HUES6 (cell line): ENCODE measurements at regions not wholly inside any gene's neighbourhood (a gene's known extent, or its start where the extent isn't known, plus 50 kb on each side); places are given as distances from the start of the nearest gene placed in this dataset.

Experiments used
- H3K27ac ChIP-seq: 2 replicates; pipeline ENCODE4 v1.7.0; 2013; ENCODE audit warnings: low read depth, mild to moderate bottlenecking, low read length, inconsistent platforms
- H3K27me3 ChIP-seq: 2 replicates; pipeline ENCODE4 v1.6.1; 2013; ENCODE audit warnings: low read length; ENCODE audit not compliant: control insufficient read depth, insufficient read depth
- H3K36me3 ChIP-seq: 2 replicates; pipeline ENCODE4 v1.6.1; 2013; ENCODE audit warnings: low read length; ENCODE audit not compliant: control insufficient read depth, insufficient read depth
- H3K4me1 ChIP-seq: 2 replicates; pipeline ENCODE4 v1.6.1; 2013; ENCODE audit warnings: low read length; ENCODE audit not compliant: control insufficient read depth, insufficient read depth
- H3K4me3 ChIP-seq: 2 replicates; pipeline ENCODE4 v1.5.1; 2013; ENCODE audit warnings: low read depth, low read length
- H3K9ac ChIP-seq: one replicate; pipeline ENCODE4 v1.6.1; 2013; ENCODE audit warnings: mild to moderate bottlenecking, low read length
- H3K9me3 ChIP-seq: 2 replicates; pipeline ENCODE4 v1.6.1; 2013; ENCODE audit warnings: low read depth, low read length; ENCODE audit not compliant: control insufficient read depth, insufficient read depth

DNA sequence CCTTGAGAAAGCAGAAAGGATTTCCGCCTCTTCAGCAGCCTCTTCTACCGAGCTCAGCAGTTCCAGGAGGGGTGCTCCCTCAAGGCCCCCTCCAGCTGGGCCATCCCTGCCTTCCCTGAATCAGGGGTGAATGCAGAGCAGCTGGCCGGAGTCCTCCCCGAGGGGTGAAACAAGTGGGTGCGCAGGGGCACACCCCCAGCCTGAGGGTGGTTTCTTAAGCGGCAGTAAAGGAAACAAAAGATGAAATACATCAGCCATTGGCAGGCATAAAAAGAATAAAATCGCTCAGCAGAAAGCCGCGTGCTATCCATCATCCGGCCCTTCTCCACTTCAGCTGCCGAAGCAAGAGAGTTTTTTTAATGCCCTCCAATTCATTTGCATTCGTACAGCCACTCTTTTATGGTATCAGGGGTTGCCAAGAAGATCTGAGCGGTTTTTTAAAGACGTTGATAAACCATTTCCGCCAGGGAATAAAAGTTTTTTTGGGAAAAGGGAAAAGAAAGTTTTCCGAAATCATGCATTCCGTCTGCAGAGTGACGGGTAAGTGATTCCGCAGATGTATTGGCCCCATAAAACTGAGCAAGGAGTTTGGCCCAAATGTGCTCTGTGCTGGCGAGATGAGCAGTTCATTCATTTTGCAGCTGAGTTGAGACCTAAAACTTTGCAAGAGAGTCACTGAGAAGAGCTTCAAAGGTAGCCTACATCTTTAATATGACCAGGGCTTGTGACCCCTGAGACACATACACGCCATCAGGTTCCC, 73.7 kb upstream of the ZC3H12A start:
- Histone ChIP-seq H3K4me3 (no peak overlapping the region), H3K9ac (no peak overlapping the region), H3K27ac (no peak overlapping the region), H3K4me1 (no peaks in the 10 kb centered on the region), H3K36me3 (no peaks in the 10 kb centered on the region), H3K27me3 (peaks cover 2% of the 10 kb centered on the region; the same call in 1 of the 2 replicates), H3K9me3 (no peaks in the 10 kb centered on the region)

DNA sequence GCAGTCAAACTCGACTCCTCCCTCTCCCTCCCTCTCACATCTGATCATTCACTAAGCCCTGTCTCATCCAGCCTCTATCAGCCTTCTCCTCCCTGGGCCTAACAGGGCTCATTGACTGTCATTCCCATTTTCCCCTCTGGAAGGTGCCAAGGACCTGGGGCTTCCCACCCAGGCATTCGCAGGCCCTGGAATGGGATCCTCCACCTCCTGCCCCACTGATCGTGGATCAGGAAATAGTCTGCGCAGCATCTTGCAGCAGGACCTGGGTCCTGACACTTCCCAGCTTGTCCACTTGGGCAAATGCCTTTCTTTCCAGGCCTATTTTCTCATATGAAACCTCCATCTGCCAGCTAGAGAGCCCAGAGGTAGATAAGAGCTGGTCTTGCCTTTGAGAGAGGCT, 71.2 kb upstream of the ZC3H12A start:
- Histone ChIP-seq H3K36me3 (no peaks in the 10 kb centered on the region), H3K4me3 (no peak overlapping the region)

DNA sequence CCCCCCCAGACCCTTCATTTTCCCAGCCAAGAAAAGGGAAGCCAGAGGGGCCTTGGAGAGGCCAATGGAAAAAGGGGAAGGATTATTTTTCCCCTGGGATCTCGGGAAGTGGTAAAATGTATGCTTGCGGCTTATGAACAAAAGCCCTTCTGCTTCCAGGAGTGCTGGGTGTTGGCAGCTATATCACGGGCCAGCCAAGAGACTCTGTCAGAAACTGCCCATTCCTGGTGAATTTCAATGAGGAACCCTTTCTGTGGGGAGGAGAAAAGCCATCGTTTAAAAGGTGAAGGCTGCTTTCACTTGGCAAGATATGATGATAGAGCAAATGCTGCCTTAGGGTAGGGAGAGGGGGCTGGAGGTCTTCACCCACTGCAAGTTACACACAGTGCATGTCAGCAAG, 69.7 kb upstream of the ZC3H12A start:
- no peaks in the 10 kb centered on the region for H3K36me3 ChIP-seq
- H3K9me3 ChIP-seq: no peaks in the 10 kb centered on the region
- no peak overlapping the region for H3K4me3 ChIP-seq
- H3K4me1 ChIP-seq: no peaks in the 10 kb centered on the region
- no peak overlapping the region for H3K9ac ChIP-seq
- H3K27ac ChIP-seq: no peak overlapping the region
- peaks cover 8% of the 10 kb centered on the region; the same call in 1 of the 2 replicates for H3K27me3 ChIP-seq

More for the DNA sequence above, 71.2 kb upstream of the ZC3H12A start:
- no peak overlapping the region for H3K9ac ChIP-seq
- no peak overlapping the region for H3K27ac ChIP-seq
- no peaks in the 10 kb centered on the region for H3K9me3 ChIP-seq
- H3K27me3 ChIP-seq: peaks cover 8% of the 10 kb centered on the region; the same call in 1 of the 2 replicates
- H3K4me1 ChIP-seq: no peaks in the 10 kb centered on the region

DNA sequence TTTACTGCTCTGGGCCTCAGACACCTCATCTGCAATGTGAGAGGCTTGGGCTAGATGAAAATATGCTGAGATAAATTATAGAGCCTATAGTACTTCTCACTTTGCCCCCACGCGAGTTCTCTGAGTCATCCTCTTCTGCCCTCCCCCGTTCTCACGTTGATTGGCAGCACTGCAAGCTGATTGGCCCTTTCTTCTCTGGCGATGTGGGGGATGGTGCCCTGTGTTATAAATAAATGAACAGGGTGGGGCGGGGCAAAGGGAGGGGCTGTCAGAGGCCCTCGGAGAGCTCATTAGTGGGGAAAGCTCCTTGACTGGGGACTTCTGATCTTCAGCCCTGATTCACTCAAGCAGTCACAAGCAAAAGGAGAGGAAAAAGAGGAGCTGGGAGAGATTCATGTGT, 64.3 kb upstream of the ZC3H12A start:
- Histone ChIP-seq H3K4me1 (peaks cover 4% of the 10 kb centered on the region; the same call in 1 of the 2 replicates), H3K9me3 (no peaks in the 10 kb centered on the region), H3K27me3 (peaks cover 6% of the 10 kb centered on the region; the same call in 1 of the 2 replicates), H3K9ac (no peak overlapping the region), H3K4me3 (no peak overlapping the region), H3K36me3 (no peaks in the 10 kb centered on the region), H3K27ac (no peak overlapping the region)

DNA sequence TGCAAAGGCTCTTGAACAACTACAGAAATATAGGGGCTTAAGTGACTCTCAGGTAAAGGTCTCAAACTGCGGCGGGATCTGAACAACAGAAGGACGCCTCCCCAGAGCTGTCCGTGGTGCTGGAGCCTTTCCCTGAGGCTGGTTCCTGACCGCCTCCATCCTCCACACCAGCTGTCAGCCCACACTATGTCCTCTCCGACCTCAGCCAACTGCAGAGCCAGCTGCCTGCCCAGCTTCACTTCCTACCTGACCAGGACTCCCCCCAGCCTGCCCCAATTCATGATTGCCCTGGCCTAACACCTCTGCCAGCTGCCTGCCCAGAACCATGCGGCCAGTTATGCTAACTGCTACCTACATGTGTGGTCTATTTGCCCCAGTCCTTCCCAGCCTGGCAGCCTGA, 63.6 kb upstream of the ZC3H12A start:
- Histone ChIP-seq H3K9ac (no peak overlapping the region), H3K27ac (no peak overlapping the region), H3K4me3 (no peak overlapping the region), H3K36me3 (no peaks in the 10 kb centered on the region), H3K9me3 (peaks cover 5% of the 10 kb centered on the region; the same call in 1 of the 2 replicates), H3K4me1 (peaks cover 4% of the 10 kb centered on the region; the same call in 1 of the 2 replicates), H3K27me3 (peaks cover 6% of the 10 kb centered on the region; the same call in 1 of the 2 replicates)

DNA sequence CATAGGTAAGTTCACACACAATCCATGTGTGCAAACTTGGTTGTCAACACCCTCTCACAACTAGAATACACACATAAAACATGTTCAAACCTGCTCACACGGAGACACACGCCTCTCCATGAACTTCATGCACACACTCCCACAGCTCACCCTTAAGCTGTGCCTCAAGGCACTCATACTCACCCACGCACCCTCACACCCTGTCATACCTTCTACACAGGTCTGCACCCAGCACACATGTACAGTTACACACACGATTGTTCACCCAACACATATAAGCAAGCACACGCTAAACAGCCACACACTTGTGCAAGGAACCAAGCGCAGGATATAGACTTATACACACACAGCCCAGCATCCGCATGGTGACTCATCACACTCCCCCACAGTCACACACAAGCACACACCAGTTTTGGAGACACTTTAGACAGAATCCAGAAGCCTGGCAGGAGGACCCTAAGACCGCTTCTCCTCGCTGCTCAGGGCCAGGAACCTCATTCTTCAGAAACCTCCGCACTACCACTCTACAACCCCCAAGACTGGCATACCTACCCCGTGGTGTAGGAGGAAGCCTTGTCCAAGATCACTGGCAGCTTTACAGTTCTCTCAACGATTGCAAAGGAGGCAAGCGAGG, 58.7 kb upstream of the ZC3H12A start:
- Histone ChIP-seq H3K27me3 (0 out of 2 replicates have a peak, but pooled peaks cover 3% of the 10 kb centered on the region), H3K9ac (no peak overlapping the region), H3K36me3 (no peaks in the 10 kb centered on the region), H3K9me3 (peaks cover 10% of the 10 kb centered on the region), H3K4me3 (no peak overlapping the region), H3K27ac (no peak overlapping the region), H3K4me1 (no peaks in the 10 kb centered on the region)

DNA sequence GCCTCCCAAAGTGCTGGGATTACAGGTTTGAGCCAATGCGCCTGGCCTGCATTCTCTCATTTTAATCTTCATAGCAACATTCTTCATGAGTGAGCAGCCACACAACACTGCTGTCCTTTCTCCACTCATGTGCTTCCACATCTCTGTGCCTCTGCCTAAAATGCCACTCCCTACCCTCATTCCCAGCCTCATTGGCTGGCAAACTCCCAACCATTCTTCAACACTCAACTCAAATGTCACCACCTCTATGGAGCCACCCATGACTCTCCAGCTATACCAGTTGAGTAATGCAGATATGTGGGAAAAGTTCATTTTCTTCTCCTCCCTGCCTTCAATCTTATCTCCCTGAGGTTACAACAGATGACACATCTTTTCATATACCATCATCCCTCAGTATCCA, 53.9 kb upstream of the ZC3H12A start:
- Histone ChIP-seq H3K4me1 (no peaks in the 10 kb centered on the region), H3K9ac (no peak overlapping the region), H3K9me3 (peaks cover 8% of the 10 kb centered on the region), H3K27me3 (peaks cover 6% of the 10 kb centered on the region; the same call in 1 of the 2 replicates), H3K27ac (no peak overlapping the region), H3K4me3 (no peak overlapping the region), H3K36me3 (no peaks in the 10 kb centered on the region)

DNA sequence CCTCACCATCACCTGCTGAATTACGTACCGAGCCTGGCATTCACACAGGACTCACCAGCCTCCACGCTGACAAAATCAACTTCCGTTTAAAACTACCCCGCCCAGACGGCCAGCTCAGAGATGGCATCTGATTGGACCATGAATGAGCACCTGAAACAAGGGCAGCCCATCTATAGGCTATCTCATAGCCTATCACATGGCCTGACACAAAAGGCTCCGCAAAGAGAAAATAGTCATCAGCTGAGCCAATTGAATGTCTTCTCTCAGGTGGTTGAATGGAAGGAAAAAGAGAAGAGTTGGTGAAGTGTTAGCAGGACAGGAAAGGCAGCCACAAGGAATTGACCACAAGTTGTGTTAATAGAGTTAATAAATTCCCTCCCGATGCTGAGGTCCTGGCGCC, 50.6 kb upstream of the ZC3H12A start:
- Histone ChIP-seq H3K4me3 (no peak overlapping the region), H3K27ac (no peak overlapping the region), H3K36me3 (no peaks in the 10 kb centered on the region), H3K9me3 (no peaks in the 10 kb centered on the region), H3K27me3 (peaks cover 6% of the 10 kb centered on the region), H3K4me1 (no peaks in the 10 kb centered on the region), H3K9ac (no peak overlapping the region)

DNA sequence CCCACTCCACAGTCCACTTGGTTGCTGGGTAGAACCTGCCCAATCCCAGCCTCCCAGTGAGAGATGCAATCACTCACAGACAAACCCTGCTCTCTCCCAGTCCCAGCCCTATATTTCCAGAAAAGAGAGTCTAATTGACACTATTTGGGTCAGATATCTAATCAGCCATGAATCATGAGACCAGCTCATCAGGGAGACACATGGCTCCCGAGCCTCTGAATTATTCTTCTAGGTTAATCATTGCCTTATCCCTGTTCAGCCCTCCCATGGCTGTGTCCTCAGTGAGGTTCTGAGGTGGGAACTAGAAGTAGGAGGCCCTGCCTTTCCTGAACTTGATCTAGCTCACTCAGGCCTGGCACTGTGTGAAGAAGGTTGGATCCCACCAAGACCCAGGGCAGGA, 49.9 kb upstream of the ZC3H12A start:
- no peaks in the 10 kb centered on the region for H3K9me3 ChIP-seq
- H3K4me3 ChIP-seq: no peak overlapping the region
- peaks cover 9% of the 10 kb centered on the region for H3K27me3 ChIP-seq
- no peak overlapping the region for H3K27ac ChIP-seq
- H3K9ac ChIP-seq: no peak overlapping the region
- no peaks in the 10 kb centered on the region for H3K4me1 ChIP-seq
- H3K36me3 ChIP-seq: no peaks in the 10 kb centered on the region
